Breast epithelium (tissue), 3 donors: ENCODE measurements at regions not wholly inside any gene's neighbourhood (a gene's known extent, or its start where the extent isn't known, plus 50 kb on each side); places are given as distances from the start of the nearest gene placed in this dataset.

Source experiments
- POLR2A ChIP-seq: fragments of 450-650 bp; IDR thresholded peaks from one replicate; pipeline ENCODE4 v1.6.1; 2016; ENCODE audit warnings: antibody characterized with exemption, mild to moderate bottlenecking, moderate library complexity
- POLR2AphosphoS5 ChIP-seq, 3 donors: sonication (generic); formaldehyde crosslinking; IDR thresholded peaks; one replicate each; pipeline ENCODE4 v1.6.1; 2017; ENCODE audit warnings: antibody characterized with exemption in 3 of 3
- TF ChIP-seq, protein P1 (sequence below), 3 donors: fragments of 450-650 bp; IDR thresholded peaks; one replicate each; pipeline ENCODE4 v1.5.1; 2016 to 2017; ENCODE audit warnings: antibody characterized with exemption in 3 of 3, mild to moderate bottlenecking in 3 of 3, moderate library complexity in 3 of 3

GRCh38 chr20:41978246-41978790 lies 360.1 kb upstream of the CHD6 start:
- TF ChIP-seq POLR2AphosphoS5 (IDR thresholded peaks at IDR 0.05) (no peak), POLR2A (no peak)
- TF ChIP-seq, protein P1, sequence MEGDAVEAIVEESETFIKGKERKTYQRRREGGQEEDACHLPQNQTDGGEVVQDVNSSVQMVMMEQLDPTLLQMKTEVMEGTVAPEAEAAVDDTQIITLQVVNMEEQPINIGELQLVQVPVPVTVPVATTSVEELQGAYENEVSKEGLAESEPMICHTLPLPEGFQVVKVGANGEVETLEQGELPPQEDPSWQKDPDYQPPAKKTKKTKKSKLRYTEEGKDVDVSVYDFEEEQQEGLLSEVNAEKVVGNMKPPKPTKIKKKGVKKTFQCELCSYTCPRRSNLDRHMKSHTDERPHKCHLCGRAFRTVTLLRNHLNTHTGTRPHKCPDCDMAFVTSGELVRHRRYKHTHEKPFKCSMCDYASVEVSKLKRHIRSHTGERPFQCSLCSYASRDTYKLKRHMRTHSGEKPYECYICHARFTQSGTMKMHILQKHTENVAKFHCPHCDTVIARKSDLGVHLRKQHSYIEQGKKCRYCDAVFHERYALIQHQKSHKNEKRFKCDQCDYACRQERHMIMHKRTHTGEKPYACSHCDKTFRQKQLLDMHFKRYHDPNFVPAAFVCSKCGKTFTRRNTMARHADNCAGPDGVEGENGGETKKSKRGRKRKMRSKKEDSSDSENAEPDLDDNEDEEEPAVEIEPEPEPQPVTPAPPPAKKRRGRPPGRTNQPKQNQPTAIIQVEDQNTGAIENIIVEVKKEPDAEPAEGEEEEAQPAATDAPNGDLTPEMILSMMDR (IDR thresholded peaks at IDR 0.05): no peak
